SK-N-SH treated with all-trans-retinoic acid at 6 μM for 48 hours (cell line): ENCODE measurements at regions not wholly inside any gene's neighbourhood (a gene's known extent, or its start where the extent isn't known, plus 50 kb on each side); places are given as distances from the start of the nearest gene placed in this dataset.

Experiments used
- OSR1 ChIP-seq: fragments of 250-450 bp; sonication (Bioruptor Pico); IDR thresholded peaks from 2 replicates; pipeline ENCODE4 v1.8.0; 2022; ENCODE audit warnings: moderate library complexity, mild to moderate bottlenecking, inconsistent platforms
- TCF4 ChIP-seq: fragments of 250-450 bp; sonication (Bioruptor Pico); IDR thresholded peaks from 2 replicates; pipeline ENCODE4 v1.8.0; 2021; ENCODE audit warnings: mild to moderate bottlenecking, moderate library complexity, borderline replicate concordance
- ZC3H10 ChIP-seq: fragments of 250-450 bp; sonication (Bioruptor Pico); IDR thresholded peaks from 2 replicates; pipeline ENCODE4 v1.5.1; 2021; ENCODE audit warnings: mild to moderate bottlenecking, moderate library complexity
- ZFP3 ChIP-seq: fragments of 250-450 bp; sonication (Bioruptor Pico); IDR thresholded peaks from 2 replicates; pipeline ENCODE4 v1.5.0; 2020; ENCODE audit warnings: mild to moderate bottlenecking, moderate library complexity
- ZFP30 ChIP-seq: fragments of 450-650 bp; formaldehyde crosslinking; IDR thresholded peaks from 2 replicates; pipeline ENCODE4 v1.5.0; 2022; ENCODE audit warnings: mild to moderate bottlenecking, moderate library complexity

DNA sequence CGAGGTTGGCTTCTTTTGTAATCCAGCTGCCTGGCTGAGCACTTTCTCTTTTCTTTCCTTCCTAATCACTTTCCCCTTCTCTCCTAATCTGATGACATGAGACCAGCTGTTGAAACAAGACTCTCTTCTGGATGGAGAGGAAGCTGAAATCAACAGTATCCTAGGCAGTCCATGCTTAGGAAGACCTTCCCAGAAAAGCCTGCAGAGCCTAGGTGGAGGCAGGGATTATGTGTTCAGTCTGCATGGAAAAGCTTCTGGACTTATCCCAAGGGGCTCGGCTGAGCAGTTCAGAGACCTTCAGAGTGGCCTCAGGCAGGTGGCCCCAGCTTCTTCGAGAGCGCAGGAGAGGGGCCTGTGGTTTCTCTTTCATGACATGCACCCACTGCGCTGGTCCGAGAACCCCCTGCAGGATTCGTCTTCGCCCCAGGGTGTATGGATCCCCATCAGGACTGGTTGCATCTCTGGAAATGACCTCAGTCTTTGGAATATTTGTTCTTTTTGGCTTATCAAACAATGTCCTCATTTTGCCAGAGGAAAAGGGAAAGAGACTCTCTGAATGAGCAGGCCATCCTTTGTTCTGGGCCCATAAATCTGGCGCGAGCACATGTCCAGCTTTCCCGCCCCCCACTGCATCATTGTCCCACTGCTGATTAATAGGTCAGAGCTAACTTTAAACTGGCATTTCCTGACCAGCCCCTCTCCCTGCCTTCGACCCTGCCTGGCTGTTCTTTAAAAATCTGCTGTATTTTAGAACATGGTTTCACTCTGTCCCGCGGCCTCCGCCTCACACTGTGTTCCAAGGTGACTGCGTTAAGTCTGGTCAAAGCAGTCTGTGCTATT, 177.9 kb upstream of the KLF4 start:
- TF ChIP-seq TCF4: no peak
- TF ChIP-seq ZC3H10 (CRISPR knock-in tag): no peak
- TF ChIP-seq OSR1 (CRISPR knock-in tag): no peak
- TF ChIP-seq ZFP3: no peak
- no peak for TF ChIP-seq ZFP30 (CRISPR knock-in tag)
